ENCODE measurements at regions not wholly inside any gene's neighbourhood (a gene's known extent, or its start where the extent isn't known, plus 50 kb on each side); places are given as distances from the start of the nearest gene placed in this dataset.

DNA sequence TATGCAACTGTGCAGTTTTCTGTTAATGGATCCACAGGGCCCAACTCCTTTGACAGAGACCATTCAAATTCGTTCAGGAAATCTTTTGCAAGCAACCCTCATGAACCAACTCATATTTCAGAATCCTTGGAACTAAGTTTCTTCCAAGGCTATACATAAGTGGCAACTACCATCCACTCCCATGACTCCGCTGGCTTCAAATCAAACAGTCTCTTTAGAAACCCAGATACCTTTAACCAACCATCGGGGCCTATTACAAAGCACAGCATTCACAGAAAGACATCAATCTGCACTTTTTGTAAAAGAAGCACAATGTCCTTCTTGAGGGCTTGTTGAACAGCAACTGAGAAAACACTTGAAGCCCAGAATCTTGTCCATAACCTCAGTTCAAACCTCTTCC lies 526.9 kb downstream of the DTWD2 start:
- ATAC-seq (no peak), DNase-seq (no peak)
- H3K9me3 ChIP-seq (ENCODE audit: control insufficient read depth, low read length, poor library complexity, severe bottlenecking): peaks cover 4% of the 10 kb centered on the region
- no peaks in the 10 kb centered on the region for H3K27me3 Mint-ChIP-seq
- H3K36me3 Mint-ChIP-seq (ENCODE audit: low read depth): no peaks in the 10 kb centered on the region
- no peaks in the 10 kb centered on the region for H3K4me1 Mint-ChIP-seq
- no peak overlapping the region for H3K4me3 Mint-ChIP-seq
- H3K27ac Mint-ChIP-seq: no peak overlapping the region

DNA sequence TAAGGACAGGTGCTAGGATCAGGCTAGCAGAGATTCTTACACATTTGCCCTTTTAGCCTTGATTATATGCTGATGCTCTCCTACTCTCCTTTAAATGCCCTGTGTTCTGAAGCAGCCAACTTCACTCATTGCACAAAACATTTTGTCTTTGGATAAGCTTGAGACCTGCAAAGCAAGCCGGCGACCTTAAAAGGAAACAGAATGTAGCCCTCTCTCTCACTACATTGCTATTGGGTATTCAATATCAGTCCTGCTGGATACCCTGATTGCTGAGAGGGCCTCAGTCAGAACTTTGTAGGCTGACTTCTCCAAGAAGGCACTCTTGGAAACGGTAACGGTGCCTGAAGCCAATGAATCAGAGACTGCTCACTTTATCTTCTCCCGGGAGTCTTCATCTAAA lies 528.9 kb downstream of the DTWD2 start:
- Mint-ChIP-seq H3K4me3 (no peak overlapping the region), H3K27me3 (no peaks in the 10 kb centered on the region), H3K36me3 (ENCODE audit: low read depth) (no peaks in the 10 kb centered on the region), H3K27ac (no peak overlapping the region), H3K4me1 (no peaks in the 10 kb centered on the region)
- no peak for ATAC-seq
- DNase-seq: no peak
- peaks cover 4% of the 10 kb centered on the region for H3K9me3 ChIP-seq (ENCODE audit: control insufficient read depth, low read length, poor library complexity, severe bottlenecking)

DNA sequence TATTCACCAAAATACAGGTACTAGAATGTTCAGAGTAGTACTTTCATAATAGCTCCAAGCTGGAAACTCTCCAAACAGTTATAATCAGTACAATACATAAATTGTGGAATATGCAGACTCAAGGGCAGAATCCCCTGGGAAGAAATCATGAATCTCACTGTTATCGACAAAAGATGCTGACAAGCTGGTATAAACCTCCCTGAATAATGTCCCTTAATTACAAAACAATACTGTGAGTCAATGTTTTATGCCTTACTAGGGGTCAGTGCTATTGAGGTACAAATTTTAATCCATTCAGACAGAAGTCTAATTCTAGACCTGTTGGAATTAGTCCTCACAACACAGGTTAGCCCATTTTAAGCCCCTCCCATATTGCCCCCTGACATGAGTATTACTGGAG lies 532.3 kb downstream of the DTWD2 start:
- no peaks in the 10 kb centered on the region for H3K9me3 ChIP-seq (ENCODE audit: control insufficient read depth, low read length, poor library complexity, severe bottlenecking)
- Mint-ChIP-seq H3K4me1 (no peaks in the 10 kb centered on the region), H3K36me3 (ENCODE audit: low read depth) (no peaks in the 10 kb centered on the region), H3K27ac (no peak overlapping the region), H3K4me3 (no peak overlapping the region), H3K27me3 (no peaks in the 10 kb centered on the region)
- DNase-seq (no peak), ATAC-seq (no peak)

DNA sequence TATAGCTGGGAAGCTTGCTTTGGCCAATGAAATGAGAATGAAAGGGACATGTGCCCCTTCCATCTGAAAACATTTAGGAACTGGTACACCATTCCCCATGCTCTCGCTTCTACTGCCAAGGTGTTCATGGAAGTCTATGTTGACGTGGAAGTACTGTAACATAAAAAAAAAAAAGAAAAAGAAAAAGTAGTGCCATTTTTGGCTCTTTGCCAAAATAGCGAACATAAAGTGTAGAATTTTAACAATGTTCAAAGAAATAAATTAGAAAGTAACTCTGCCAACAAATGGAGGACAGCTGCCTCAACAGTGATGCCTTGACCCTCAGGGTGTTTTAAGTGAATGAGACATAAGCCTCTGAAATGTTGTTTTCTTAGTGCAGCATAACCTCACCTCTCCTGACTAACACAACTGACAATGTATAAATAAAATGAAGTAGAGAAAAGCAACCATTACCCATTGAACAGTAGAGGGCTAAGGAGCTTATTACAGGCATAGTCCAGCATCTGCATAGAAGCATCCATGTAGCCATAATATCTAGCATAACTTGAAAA lies 536.6 kb downstream of the DTWD2 start:
- no peaks in the 10 kb centered on the region for H3K27me3 Mint-ChIP-seq

DNA sequence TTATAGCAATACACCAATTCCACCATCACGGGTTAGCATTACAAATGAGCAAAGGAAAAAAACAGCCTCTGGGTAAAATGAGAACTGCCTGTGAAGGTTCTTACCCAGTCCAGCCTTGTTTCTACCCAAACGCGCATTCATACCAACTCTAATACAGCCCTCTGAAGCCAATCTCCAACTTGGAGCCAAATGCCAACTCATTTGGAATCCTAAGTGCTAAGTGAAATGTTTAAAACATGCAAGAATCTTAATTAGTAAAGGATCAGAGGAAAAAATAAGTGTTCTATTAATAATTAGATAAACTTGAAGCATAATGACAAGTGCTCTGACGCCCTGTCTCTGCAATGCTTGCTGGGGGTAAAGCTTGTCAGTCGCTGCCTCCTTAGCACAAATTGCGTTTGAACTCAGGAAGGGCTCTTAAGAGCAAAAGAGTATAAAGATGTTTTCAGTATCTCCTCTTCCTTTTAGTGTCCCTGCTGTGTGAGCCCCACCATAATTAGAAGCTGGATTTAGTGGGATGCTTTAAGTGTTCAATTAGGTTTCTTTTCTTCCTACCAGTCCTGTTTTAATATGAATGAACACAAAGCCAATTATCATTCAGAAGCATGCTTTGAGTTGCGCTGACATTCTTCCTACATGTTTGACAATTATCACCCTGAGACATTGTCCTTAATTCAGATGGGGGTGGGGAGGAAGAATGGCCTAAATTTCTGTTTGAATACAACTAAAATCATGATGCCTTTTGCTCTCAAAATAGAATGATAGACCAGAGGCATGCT lies 537.6 kb downstream of the DTWD2 start:
- no peaks in the 10 kb centered on the region for H3K36me3 Mint-ChIP-seq (ENCODE audit: low read depth)
- H3K27ac Mint-ChIP-seq: no peak overlapping the region
- no peaks in the 10 kb centered on the region for H3K4me1 Mint-ChIP-seq
- no peak for DNase-seq
- no peaks in the 10 kb centered on the region for H3K9me3 ChIP-seq (ENCODE audit: control insufficient read depth, low read length, poor library complexity, severe bottlenecking)
- ATAC-seq: no peak
- H3K4me3 Mint-ChIP-seq: no peak overlapping the region
- no peaks in the 10 kb centered on the region for H3K27me3 Mint-ChIP-seq

More for the DNA sequence above, 536.6 kb downstream of the DTWD2 start:
- DNase-seq (no peak), ATAC-seq (no peak)
- Mint-ChIP-seq H3K36me3 (ENCODE audit: low read depth) (no peaks in the 10 kb centered on the region), H3K4me3 (no peak overlapping the region), H3K4me1 (no peaks in the 10 kb centered on the region), H3K27ac (no peak overlapping the region)
- H3K9me3 ChIP-seq (ENCODE audit: control insufficient read depth, low read length, poor library complexity, severe bottlenecking): no peaks in the 10 kb centered on the region

DNA sequence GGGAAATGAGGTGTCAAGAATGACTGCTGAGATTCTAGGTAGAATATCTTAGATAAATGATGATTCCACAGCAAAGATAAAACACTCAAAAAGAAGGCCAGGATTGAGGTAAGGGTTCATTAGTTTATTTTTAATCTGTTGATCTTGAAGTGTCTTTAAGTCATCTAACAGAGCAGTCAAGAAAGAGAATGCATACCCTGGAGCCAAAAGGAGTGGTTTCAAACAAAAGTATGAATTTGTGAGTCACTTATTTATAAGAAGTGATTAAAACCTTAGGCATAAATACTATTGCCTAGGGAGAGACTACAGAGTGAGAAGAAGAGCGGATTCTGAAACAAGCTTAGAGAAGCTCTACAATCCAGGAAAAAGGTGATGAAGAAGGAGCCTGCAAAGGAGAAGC lies 541.0 kb downstream of the DTWD2 start:
- ATAC-seq (no peak), DNase-seq (no peak)
- Mint-ChIP-seq H3K4me3 (no peak overlapping the region), H3K27ac (no peak overlapping the region), H3K4me1 (no peaks in the 10 kb centered on the region), H3K36me3 (ENCODE audit: low read depth) (no peaks in the 10 kb centered on the region), H3K27me3 (no peaks in the 10 kb centered on the region)
- no peaks in the 10 kb centered on the region for H3K9me3 ChIP-seq (ENCODE audit: control insufficient read depth, low read length, poor library complexity, severe bottlenecking)

DNA sequence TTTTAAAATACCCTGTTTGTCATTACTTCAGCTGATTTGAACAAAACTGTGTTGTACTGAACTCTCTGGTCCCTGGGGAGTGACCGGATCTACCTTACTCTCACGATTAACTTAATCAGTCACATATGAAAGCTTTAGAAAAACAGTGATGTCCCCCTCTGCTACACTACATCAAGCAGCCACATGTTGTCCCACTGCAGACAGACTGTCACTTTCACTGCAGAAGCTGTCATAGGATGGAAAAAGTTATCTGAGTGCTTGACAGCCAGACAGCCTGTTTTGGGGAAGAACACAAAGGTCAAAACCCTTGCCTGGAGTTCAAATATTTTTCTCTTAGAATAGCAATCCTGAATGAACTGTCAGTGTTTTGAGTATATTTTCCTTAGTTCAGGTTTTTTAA lies 546.4 kb downstream of the DTWD2 start:
- ATAC-seq (no peak), DNase-seq (no peak)
- H3K4me3 Mint-ChIP-seq: no peak overlapping the region
- no peak overlapping the region for H3K27ac Mint-ChIP-seq
- no peaks in the 10 kb centered on the region for H3K9me3 ChIP-seq (ENCODE audit: control insufficient read depth, low read length, poor library complexity, severe bottlenecking)
- H3K36me3 Mint-ChIP-seq (ENCODE audit: low read depth): no peaks in the 10 kb centered on the region
- H3K4me1 Mint-ChIP-seq: no peaks in the 10 kb centered on the region
- no peaks in the 10 kb centered on the region for H3K27me3 Mint-ChIP-seq

DNA sequence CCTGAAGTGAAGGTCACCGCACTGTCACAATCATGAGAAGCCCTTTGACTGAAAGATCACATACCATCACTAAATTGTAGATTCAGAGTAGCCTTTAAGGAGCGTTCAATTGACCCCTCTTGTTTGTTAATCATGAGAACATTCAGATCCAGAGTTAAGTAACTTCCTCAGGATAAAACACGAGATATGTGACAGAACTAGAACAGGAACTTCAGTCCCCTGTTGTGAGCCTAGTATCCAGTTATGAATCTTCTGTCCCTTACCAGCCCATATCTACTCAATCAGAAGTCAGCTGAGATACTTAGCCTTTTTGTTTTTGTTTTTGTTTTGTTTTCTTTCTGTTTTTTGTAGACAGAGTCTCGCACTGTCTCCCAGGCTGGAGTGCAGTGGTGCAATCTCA lies 547.3 kb downstream of the DTWD2 start:
- H3K4me3 Mint-ChIP-seq: no peak overlapping the region

DNA sequence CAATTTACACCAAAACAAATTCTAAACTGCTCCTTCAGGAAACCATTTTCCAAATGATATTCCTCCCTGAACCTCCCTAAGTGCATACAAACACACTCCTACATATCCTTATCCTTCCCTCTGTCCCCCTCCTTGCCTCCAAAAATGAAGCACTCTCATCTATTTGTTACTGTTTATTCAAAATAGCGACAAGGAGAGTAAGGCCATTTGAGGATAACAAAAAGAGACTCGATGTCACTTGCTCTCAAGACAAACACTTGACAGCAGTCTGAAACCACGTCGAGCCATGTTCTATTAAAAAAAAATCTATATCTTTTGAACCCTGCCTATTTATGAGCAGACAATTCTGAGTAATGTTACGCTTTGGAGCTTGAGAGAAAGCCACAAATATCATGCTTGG lies 547.9 kb downstream of the DTWD2 start:
- H3K4me1 Mint-ChIP-seq: no peaks in the 10 kb centered on the region
- H3K27ac Mint-ChIP-seq: no peak overlapping the region
- ATAC-seq (no peak), DNase-seq (no peak)
- no peak overlapping the region for H3K4me3 Mint-ChIP-seq
- H3K9me3 ChIP-seq (ENCODE audit: control insufficient read depth, low read length, poor library complexity, severe bottlenecking): no peaks in the 10 kb centered on the region
- H3K36me3 Mint-ChIP-seq (ENCODE audit: low read depth): no peaks in the 10 kb centered on the region
- no peaks in the 10 kb centered on the region for H3K27me3 Mint-ChIP-seq

More for the DNA sequence above, 547.3 kb downstream of the DTWD2 start:
- Mint-ChIP-seq H3K4me1 (no peaks in the 10 kb centered on the region), H3K36me3 (ENCODE audit: low read depth) (no peaks in the 10 kb centered on the region), H3K27me3 (no peaks in the 10 kb centered on the region), H3K27ac (no peak overlapping the region)
- ATAC-seq (no peak), DNase-seq (no peak)
- no peaks in the 10 kb centered on the region for H3K9me3 ChIP-seq (ENCODE audit: control insufficient read depth, low read length, poor library complexity, severe bottlenecking)

DNA sequence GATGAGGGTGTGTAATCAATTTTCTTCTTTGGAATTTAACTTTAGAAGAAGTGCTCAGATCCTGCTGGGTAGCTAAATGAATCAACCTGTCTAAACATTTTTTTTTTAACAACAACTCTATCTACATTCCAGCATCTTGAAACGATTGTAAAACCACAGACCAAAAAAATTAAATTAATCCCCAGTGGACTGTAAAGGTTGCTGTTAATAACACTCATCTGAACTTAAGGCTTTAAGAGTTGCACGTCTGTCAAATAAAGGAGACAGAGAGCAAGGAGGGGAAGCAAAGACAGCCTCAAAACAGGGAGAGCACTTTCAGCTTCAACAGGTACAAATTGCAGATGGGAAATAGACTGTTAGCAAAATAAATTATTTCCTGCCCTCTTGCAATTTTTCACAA lies 548.5 kb downstream of the DTWD2 start:
- Mint-ChIP-seq H3K27me3 (no peaks in the 10 kb centered on the region), H3K4me3 (no peak overlapping the region), H3K27ac (no peak overlapping the region), H3K36me3 (ENCODE audit: low read depth) (no peaks in the 10 kb centered on the region), H3K4me1 (no peaks in the 10 kb centered on the region)
- H3K9me3 ChIP-seq (ENCODE audit: control insufficient read depth, low read length, poor library complexity, severe bottlenecking): no peaks in the 10 kb centered on the region
- ATAC-seq: no peak
- DNase-seq: no peak

DNA sequence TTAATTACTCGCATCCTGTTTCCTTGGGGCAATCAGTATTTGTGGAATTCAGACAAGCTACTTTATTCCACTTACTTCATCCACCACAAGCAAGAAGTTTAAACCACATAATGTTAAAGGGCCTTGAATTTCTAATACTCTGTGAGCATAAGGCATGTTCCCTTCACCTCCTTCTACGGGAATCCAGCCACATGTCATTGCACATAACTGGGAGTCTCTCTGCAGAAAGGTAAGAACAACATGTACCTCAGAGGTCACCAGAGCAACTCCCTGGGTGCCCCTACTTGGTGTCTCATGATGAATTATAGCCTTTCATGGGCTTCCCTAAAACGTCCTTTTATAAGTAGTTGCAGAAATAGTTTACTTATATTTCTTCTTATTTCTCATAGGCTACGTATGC lies 553.2 kb downstream of the DTWD2 start:
- Mint-ChIP-seq H3K4me1 (no peaks in the 10 kb centered on the region), H3K4me3 (no peak overlapping the region), H3K36me3 (ENCODE audit: low read depth) (no peaks in the 10 kb centered on the region), H3K27ac (no peak overlapping the region), H3K27me3 (no peaks in the 10 kb centered on the region)
- H3K9me3 ChIP-seq (ENCODE audit: control insufficient read depth, low read length, poor library complexity, severe bottlenecking): no peaks in the 10 kb centered on the region
- ATAC-seq (no peak), DNase-seq (no peak)

DNA sequence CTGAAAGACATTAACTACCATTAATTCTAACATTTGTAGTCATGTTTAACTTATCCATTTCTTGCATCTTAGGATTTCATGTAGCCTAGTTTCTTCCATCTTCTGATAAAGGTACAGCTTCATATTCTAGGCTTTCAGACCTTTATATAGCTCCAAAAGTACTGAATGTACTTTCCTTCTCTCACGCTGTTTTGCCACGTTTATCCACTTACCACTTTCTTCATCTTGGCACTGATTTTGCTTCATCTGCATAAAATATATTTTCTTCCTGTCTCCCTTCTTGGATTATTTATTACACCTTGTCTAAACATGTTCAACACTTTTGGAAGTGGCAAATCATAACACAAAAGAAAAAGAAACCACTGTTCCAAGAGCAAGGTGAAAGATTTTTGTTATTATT lies 553.8 kb downstream of the DTWD2 start:
- Mint-ChIP-seq H3K27me3 (no peaks in the 10 kb centered on the region), H3K36me3 (ENCODE audit: low read depth) (no peaks in the 10 kb centered on the region), H3K4me1 (no peaks in the 10 kb centered on the region), H3K27ac (no peak overlapping the region), H3K4me3 (no peak overlapping the region)
- no peaks in the 10 kb centered on the region for H3K9me3 ChIP-seq (ENCODE audit: control insufficient read depth, low read length, poor library complexity, severe bottlenecking)
- ATAC-seq (no peak), DNase-seq (no peak)

DNA sequence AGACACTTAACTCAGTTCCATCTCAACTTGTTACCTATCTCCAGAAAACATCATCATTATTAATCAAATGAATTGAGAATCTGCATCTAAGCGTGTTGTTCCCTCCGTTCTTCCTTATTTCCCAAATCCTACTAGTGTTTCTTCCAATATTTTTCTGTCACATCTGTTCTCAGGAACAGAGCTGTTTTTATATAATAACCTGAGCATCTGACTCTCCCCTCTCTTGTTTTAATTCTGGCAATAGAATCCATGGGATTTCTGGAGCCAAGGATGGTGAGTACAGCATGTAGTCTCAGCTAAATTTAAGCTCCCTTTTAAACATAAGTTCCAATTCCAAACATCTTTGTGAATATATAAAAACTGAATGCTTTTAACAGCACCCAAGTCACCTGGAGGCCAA lies 558.3 kb downstream of the DTWD2 start:
- DNase-seq (no peak), ATAC-seq (no peak)
- Mint-ChIP-seq H3K27ac (no peak overlapping the region), H3K4me3 (no peak overlapping the region), H3K4me1 (no peaks in the 10 kb centered on the region), H3K36me3 (ENCODE audit: low read depth) (no peaks in the 10 kb centered on the region), H3K27me3 (no peaks in the 10 kb centered on the region)
- H3K9me3 ChIP-seq (ENCODE audit: control insufficient read depth, low read length, poor library complexity, severe bottlenecking): no peaks in the 10 kb centered on the region

DNA sequence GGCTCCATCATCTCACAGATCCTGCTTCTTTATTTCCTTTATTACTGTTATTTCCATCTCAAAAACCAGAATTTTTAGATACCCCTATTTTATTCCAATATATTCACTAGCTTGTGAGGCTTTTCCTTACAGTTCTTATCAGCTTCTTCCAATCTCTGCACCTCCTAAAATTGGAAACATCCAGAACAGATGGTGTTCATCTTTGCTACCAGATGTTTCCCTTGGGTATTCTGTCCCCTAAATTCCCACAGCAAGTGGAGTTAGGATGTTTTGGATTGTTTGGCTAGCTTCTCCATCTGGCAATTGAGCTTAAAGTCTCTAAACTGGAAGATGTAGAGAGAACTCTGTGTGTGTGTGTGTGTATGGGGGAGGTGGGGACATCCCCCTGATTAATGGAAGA lies 580.4 kb downstream of the DTWD2 start:
- Mint-ChIP-seq H3K27ac (no peak overlapping the region), H3K4me3 (no peak overlapping the region), H3K27me3 (no peaks in the 10 kb centered on the region), H3K36me3 (ENCODE audit: low read depth) (no peaks in the 10 kb centered on the region), H3K4me1 (no peaks in the 10 kb centered on the region)
- ATAC-seq (no peak), DNase-seq (no peak)
- no peaks in the 10 kb centered on the region for H3K9me3 ChIP-seq (ENCODE audit: control insufficient read depth, low read length, poor library complexity, severe bottlenecking)

All from T-helper 17 cell (primary cell).